T-cell (primary cell): ENCODE measurements at regions not wholly inside any gene's neighbourhood (a gene's known extent, or its start where the extent isn't known, plus 50 kb on each side); places are given as distances from the start of the nearest gene placed in this dataset.

Source experiments
- ATAC-seq, 4 experiments: fragments of 200-7000 bp in 3 of 4; fragments of 150-1000 bp in 1 of 4; cut with Tn5 transposase; replicated peaks in 1 of 4; 1 replicate in 3 of 4; 2 replicates in 1 of 4; pipeline ENCODE4 v1.10.0; 2021; ENCODE audit warnings: moderate library complexity in 3 of 4, mild to moderate bottlenecking in 2 of 4, moderate number of reproducible peaks in 1 of 4
- CTCF ChIA-PET, 2 donors: fragments of 300-600 bp; sonication (Branson Sonifier 250); formaldehyde crosslinking; loops; one replicate each; lab custom pipeline; 2022; ENCODE audit warnings: antibody characterized with exemption in 2 of 2; lab: Charles Lee
- POLR2A ChIA-PET, 2 donors: fragments of 300-600 bp; sonication (Branson Sonifier 250); formaldehyde crosslinking; loops; one replicate each; lab custom pipeline; 2022; ENCODE audit warnings: antibody characterized with exemption in 2 of 2; lab: Charles Lee
- DNase-seq, 35 experiments: peaks; one replicate each; pipeline versions ENCODE4 v3.0.0 to v3.0.0-alpha.2; 2013 to 2023
- H3K27ac ChIP-seq: one replicate; pipeline ENCODE4 v1.5.1; 2013; ENCODE audit warnings: low read length
- H3K27me3 ChIP-seq, 2 experiments: replicated peaks in 1 of 2; 1 replicate in 1 of 2; 2 replicates in 1 of 2; pipeline versions ENCODE4 v1.6.1 to v1.7.0; 2013; ENCODE audit warnings: low read length in 1 of 2, mixed read lengths in 1 of 2; ENCODE audit not compliant: control insufficient read depth in 2 of 2, insufficient read depth in 2 of 2; ENCODE audit errors: extremely low read depth in 1 of 2
- H3K36me3 ChIP-seq, 2 donors: 1 replicate in 1 of 2; 2 replicates in 1 of 2; pipeline versions ENCODE4 v1.6.1 to v1.7.0; 2013; ENCODE audit warnings: low read length in 1 of 2; ENCODE audit not compliant: control insufficient read depth in 2 of 2, insufficient read depth in 1 of 2; ENCODE audit errors: extremely low read depth in 1 of 2
- H3K4me1 ChIP-seq, 2 experiments: 1 replicate in 1 of 2; 2 replicates in 1 of 2; pipeline versions ENCODE4 v1.6.1 to v1.7.0; 2013; ENCODE audit warnings: low read length in 2 of 2, mixed read lengths in 1 of 2; ENCODE audit not compliant: insufficient read depth in 2 of 2, control insufficient read depth in 1 of 2; ENCODE audit errors: extremely low read depth in 1 of 2
- H3K4me3 ChIP-seq, 2 donors: 1 replicate in 1 of 2; 2 replicates in 1 of 2; pipeline versions ENCODE4 v1.5.1 to v1.7.0; 2013; ENCODE audit warnings: mild to moderate bottlenecking in 2 of 2, low read length in 1 of 2, moderate library complexity in 1 of 2; ENCODE audit not compliant: control insufficient read depth in 1 of 2; ENCODE audit errors: extremely low read depth in 1 of 2
- H3K9me3 ChIP-seq: 2 replicates; pipeline ENCODE4 v1.7.0; 2013
- H3K27ac Mint-ChIP-seq, 2 donors: one replicate each; pipeline ENCODE4 v1.8.0; 2020 to 2021; ENCODE audit warnings: mild to moderate bottlenecking in 2 of 2, mixed read lengths in 2 of 2
- H3K27me3 Mint-ChIP-seq, 2 donors: one replicate each; pipeline ENCODE4 v1.8.0; 2021 to 2022; ENCODE audit warnings: mixed read lengths in 2 of 2
- H3K36me3 Mint-ChIP-seq: one replicate; pipeline ENCODE4 v1.8.0; 2021; ENCODE audit warnings: mixed read lengths
- H3K4me1 Mint-ChIP-seq, 3 donors: one replicate each; pipeline ENCODE4 v1.8.0; 2020 to 2022; ENCODE audit warnings: mixed read lengths in 3 of 3, mild to moderate bottlenecking in 1 of 3
- H3K4me3 Mint-ChIP-seq, 3 donors: one replicate each; pipeline ENCODE4 v1.8.0; 2020 to 2022; ENCODE audit warnings: mild to moderate bottlenecking in 3 of 3, mixed read lengths in 3 of 3, moderate library complexity in 3 of 3
- H3K9me3 Mint-ChIP-seq, 3 donors: one replicate each; pipeline ENCODE4 v1.8.0; 2020 to 2022; ENCODE audit warnings: mixed read lengths in 3 of 3
- WGBS: methylation state at CpG from one replicate; pipeline ENCODE4 v1.1.5; 2013; ENCODE audit warnings: missing lambda C conversion rate; ENCODE audit not compliant: insufficient coverage; 5-methylcytosine and 5-hydroxymethylcytosine counted together

DNA sequence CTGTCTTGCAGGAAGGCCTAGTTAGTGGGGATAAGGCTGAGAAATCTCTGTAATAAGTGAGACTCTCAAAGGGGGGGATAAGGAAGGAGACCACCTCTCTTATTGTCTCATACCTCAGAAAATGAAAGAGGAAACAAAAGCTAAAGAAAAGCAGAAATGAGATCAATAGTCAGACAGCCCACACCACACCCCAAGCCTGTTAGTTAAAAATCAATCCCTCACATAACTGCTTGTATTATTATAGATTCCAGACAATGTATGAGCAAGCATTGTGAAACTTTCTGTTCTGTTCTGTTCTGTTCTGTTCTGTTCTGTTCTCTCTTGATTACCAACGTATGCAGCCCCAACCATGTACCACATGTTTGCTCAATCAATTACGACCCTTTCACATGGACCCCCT lies 792.5 kb upstream of the TSPY4 start:
- Mint-ChIP-seq H3K27ac (no peak overlapping the region), H3K4me3 (no peak overlapping the region), H3K27me3 (no peaks in the 10 kb centered on the region), H3K9me3 (no peaks in the 10 kb centered on the region), H3K36me3 (no peaks in the 10 kb centered on the region), H3K4me1 (peaks cover 0 to 2% (median 0%) of the 10 kb centered on the region in 3 donors)
- DNase-seq (no peak), ATAC-seq (no peak)
- WGBS: no CpG with 5 or more reads among the region's 2 CpGs
- Histone ChIP-seq H3K4me3 (no peak overlapping the region), H3K36me3 (no peaks in the 10 kb centered on the region), H3K9me3 (no peaks in the 10 kb centered on the region), H3K27ac (no peak overlapping the region), H3K4me1 (no peaks in the 10 kb centered on the region), H3K27me3 (no peaks in the 10 kb centered on the region)
- ChIA-PET CTCF (no interaction called here), POLR2A (no interaction called here)

- no peak overlapping the region for H3K4me3 Mint-ChIP-seq
- no peak for ATAC-seq
- DNase-seq: no peak
- no peaks in the 10 kb centered on the region for H3K27me3 ChIP-seq
- H3K27ac ChIP-seq: no peak overlapping the region
- peaks cover 0 to 2% (median 0%) of the 10 kb centered on the region in 3 donors for H3K4me1 Mint-ChIP-seq
- no peaks in the 10 kb centered on the region for H3K36me3 ChIP-seq
- CTCF ChIA-PET: no interaction called here
- H3K27me3 Mint-ChIP-seq: no peaks in the 10 kb centered on the region
- no peaks in the 10 kb centered on the region for H3K9me3 Mint-ChIP-seq
- H3K9me3 ChIP-seq: no peaks in the 10 kb centered on the region
- no peak overlapping the region for H3K4me3 ChIP-seq
- POLR2A ChIA-PET: no interaction called here
- no peak overlapping the region for H3K27ac Mint-ChIP-seq
- no peaks in the 10 kb centered on the region for H3K4me1 ChIP-seq
- no peaks in the 10 kb centered on the region for H3K36me3 Mint-ChIP-seq
Measured at GRCh38 chrY:8547931-8548330, 789.3 kb upstream of the TSPY4 start.

DNA sequence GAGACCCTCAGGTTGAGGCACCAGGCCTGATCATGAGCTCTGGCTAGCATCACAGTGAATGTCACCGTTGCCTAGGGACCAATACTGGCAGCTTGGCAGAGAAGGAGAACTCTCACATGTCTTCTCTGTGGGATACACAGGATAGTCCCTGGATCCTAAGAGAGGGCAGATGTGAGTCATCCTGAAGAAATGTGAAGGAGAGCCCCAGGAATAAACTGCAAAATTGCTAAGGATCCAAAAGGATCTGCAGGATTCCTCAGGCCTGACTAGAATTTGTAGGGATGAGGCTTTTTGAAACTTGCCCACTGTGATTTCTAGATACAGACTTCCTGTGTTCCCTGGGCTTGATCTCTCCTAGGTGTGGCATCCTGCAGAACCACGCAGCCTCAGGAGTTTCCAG lies 785.9 kb upstream of the TSPY4 start:
- CTCF ChIA-PET: no interaction called here
- no peaks in the 10 kb centered on the region for H3K27me3 ChIP-seq
- ATAC-seq: no peak
- Mint-ChIP-seq H3K27me3 (no peaks in the 10 kb centered on the region), H3K4me3 (no peak overlapping the region), H3K36me3 (no peaks in the 10 kb centered on the region), H3K9me3 (no peaks in the 10 kb centered on the region), H3K27ac (no peak overlapping the region), H3K4me1 (no peaks in the 10 kb centered on the region)
- WGBS: no CpG with 5 or more reads among the region's 2 CpGs
- H3K4me3 ChIP-seq: no peak overlapping the region
- H3K4me1 ChIP-seq: no peaks in the 10 kb centered on the region
- H3K27ac ChIP-seq: no peak overlapping the region
- H3K9me3 ChIP-seq: no peaks in the 10 kb centered on the region
- no peak for DNase-seq
- POLR2A ChIA-PET: no interaction called here
- no peaks in the 10 kb centered on the region for H3K36me3 ChIP-seq

DNA sequence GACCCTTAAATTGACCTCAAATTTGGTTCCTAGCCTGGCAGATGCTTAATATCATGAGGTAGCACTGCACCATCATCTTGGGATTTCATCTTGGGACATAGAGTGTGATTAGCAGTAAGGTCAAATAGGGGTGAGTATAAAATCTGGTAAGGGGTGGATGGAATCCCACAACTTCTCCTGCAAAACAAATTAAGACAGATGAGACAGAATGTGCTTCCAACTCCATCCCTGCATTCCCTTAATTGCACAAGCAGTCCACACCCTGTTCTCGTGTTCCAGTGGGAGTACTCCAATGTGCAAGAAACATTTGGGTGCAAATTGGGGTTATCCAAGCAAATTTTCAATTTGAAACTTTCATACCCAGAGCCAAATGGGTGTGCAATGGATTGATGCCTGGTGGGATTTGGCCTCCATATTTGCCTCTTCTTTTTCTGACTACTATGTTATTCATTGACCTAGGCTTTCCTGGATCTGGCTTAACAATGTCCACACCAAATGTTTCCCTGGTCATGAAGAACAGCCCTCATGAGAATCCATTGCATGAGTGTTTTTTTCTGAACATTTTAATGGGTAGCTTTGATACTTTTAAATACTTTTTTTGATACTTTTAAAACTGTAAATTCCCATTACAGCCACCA lies 785.0 kb upstream of the TSPY4 start:
- no CpG with 5 or more reads among the region's 1 CpG for WGBS
- no peak overlapping the region for H3K4me3 ChIP-seq
- POLR2A ChIA-PET: no interaction called here
- CTCF ChIA-PET: no interaction called here
- no peaks in the 10 kb centered on the region for H3K27me3 ChIP-seq
- Mint-ChIP-seq H3K9me3 (no peaks in the 10 kb centered on the region), H3K36me3 (no peaks in the 10 kb centered on the region), H3K4me3 (no peak overlapping the region), H3K27me3 (no peaks in the 10 kb centered on the region), H3K27ac (no peak overlapping the region), H3K4me1 (no peaks in the 10 kb centered on the region)
- no peaks in the 10 kb centered on the region for H3K9me3 ChIP-seq
- H3K36me3 ChIP-seq: no peaks in the 10 kb centered on the region
- H3K27ac ChIP-seq: no peak overlapping the region
- DNase-seq (no peak), ATAC-seq (no peak)
- H3K4me1 ChIP-seq: no peaks in the 10 kb centered on the region

- Histone ChIP-seq H3K4me1 (no peaks in the 10 kb centered on the region), H3K27ac (no peak overlapping the region), H3K27me3 (no peaks in the 10 kb centered on the region), H3K9me3 (no peaks in the 10 kb centered on the region), H3K4me3 (no peak overlapping the region), H3K36me3 (no peaks in the 10 kb centered on the region)
- ATAC-seq: no peak
- no peak for DNase-seq
- ChIA-PET POLR2A (no interaction called here), CTCF (no interaction called here)
- no peaks in the 10 kb centered on the region for H3K9me3 Mint-ChIP-seq
- H3K4me1 Mint-ChIP-seq: no peaks in the 10 kb centered on the region
- no peak overlapping the region for H3K27ac Mint-ChIP-seq
- no peaks in the 10 kb centered on the region for H3K36me3 Mint-ChIP-seq
- H3K27me3 Mint-ChIP-seq: no peaks in the 10 kb centered on the region
- WGBS: 63% methylated on average over 3 of the region's 8 CpGs
- no peak overlapping the region for H3K4me3 Mint-ChIP-seq
Measured at GRCh38 chrY:8553614-8554013, 783.6 kb upstream of the TSPY4 start.

- H3K27me3 Mint-ChIP-seq: peaks cover 0 to 1% of the 10 kb centered on the region in 2 donors
- CTCF ChIA-PET: no interaction called here
Measured at GRCh38 chrY:8561385-8561784, 775.9 kb upstream of the TSPY4 start.

More at GRCh38 chrY:8561385-8561784, 775.9 kb upstream of the TSPY4 start:
- H3K4me3 Mint-ChIP-seq: no peak overlapping the region
- no peaks in the 10 kb centered on the region for H3K36me3 ChIP-seq
- H3K4me1 ChIP-seq: no peaks in the 10 kb centered on the region
- no peaks in the 10 kb centered on the region for H3K9me3 Mint-ChIP-seq
- DNase-seq (no peak), ATAC-seq (no peak)
- H3K36me3 Mint-ChIP-seq: no peaks in the 10 kb centered on the region
- H3K9me3 ChIP-seq: no peaks in the 10 kb centered on the region
- POLR2A ChIA-PET: no interaction called here
- no peaks in the 10 kb centered on the region for H3K4me1 Mint-ChIP-seq
- no peaks in the 10 kb centered on the region for H3K27me3 ChIP-seq
- no CpG with 5 or more reads among the region's 2 CpGs for WGBS
- no peak overlapping the region for H3K4me3 ChIP-seq
- H3K27ac ChIP-seq: no peak overlapping the region
- H3K27ac Mint-ChIP-seq: no peak overlapping the region
